H1 (cell line): ENCODE measurements at regions not wholly inside any gene's neighbourhood (a gene's known extent, or its start where the extent isn't known, plus 50 kb on each side); places are given as distances from the start of the nearest gene placed in this dataset.

Experiments
- CTCF ChIA-PET: fragments of 300-600 bp; sonication (Branson Sonifier 250); formaldehyde crosslinking; loops from one replicate; lab custom pipeline; 2021; ENCODE audit not compliant: partially characterized antibody; lab: Charles Lee
- POLR2A ChIA-PET: fragments of 300-600 bp; sonication (Branson Sonifier 250); formaldehyde crosslinking; loops from one replicate; lab custom pipeline; 2021; ENCODE audit warnings: inconsistent platforms; ENCODE audit not compliant: partially characterized antibody; lab: Charles Lee
- DNase-seq, 2 experiments: peaks; one replicate each; pipeline versions ENCODE4 v3.0.0 to v3.0.0-alpha.2; 2010 to 2022; ENCODE audit warnings: low spot score in 2 of 2, low read depth in 1 of 2, mixed read lengths in 1 of 2
- FAIRE-seq: peaks from 2 replicates; lab custom pipeline; 2011; peaks lifted over from hg19 to GRCh38; lab: Jason Lieb, UNC
- H2AFZ ChIP-seq: 2 replicates; pipeline ENCODE4 v1.8.1; 2012; ENCODE audit warnings: low read length, inconsistent platforms
- H2AK5ac ChIP-seq: 2 replicates; pipeline ENCODE4 v1.6.1; 2013; ENCODE audit warnings: low read depth, low read length
- H2BK120ac ChIP-seq: replicated peaks from 2 replicates; pipeline ENCODE3; 2013; ENCODE audit warnings: low read depth, low read length, inconsistent platforms
- H2BK12ac ChIP-seq: 2 replicates; pipeline ENCODE4 v1.6.1; 2013; ENCODE audit warnings: low read depth, low read length
- H2BK15ac ChIP-seq: 2 replicates; pipeline ENCODE4 v1.6.1; 2013; ENCODE audit warnings: low read length
- H2BK20ac ChIP-seq: 2 replicates; pipeline ENCODE4 v1.6.1; 2013; ENCODE audit warnings: low read length
- H2BK5ac ChIP-seq: 2 replicates; pipeline ENCODE4 v1.6.1; 2013; ENCODE audit warnings: low read depth, low read length
- H3K14ac ChIP-seq: 2 replicates; pipeline ENCODE4 v1.6.1; 2013; ENCODE audit warnings: inconsistent platforms; ENCODE audit not compliant: insufficient read length
- H3K18ac ChIP-seq: 2 replicates; pipeline ENCODE4 v1.6.1; 2013; ENCODE audit warnings: low read length; ENCODE audit errors: extremely low read depth
- H3K23ac ChIP-seq: 2 replicates; pipeline ENCODE4 v1.6.1; 2013; ENCODE audit warnings: inconsistent platforms; ENCODE audit not compliant: insufficient read length
- H3K23me2 ChIP-seq: 2 replicates; pipeline ENCODE4 v1.6.1; 2013; ENCODE audit warnings: low read depth, low read length
- H3K27ac ChIP-seq: 2 replicates; pipeline ENCODE4 v1.6.1; 2011; ENCODE audit warnings: low read depth, low read length, inconsistent platforms
- H3K27me3 ChIP-seq, 4 experiments: replicated peaks in 1 of 4; 1 replicate in 1 of 4; 2 replicates in 3 of 4; pipeline versions ENCODE4 v1.6.1 to v1.8.1; 2011 to 2013; ENCODE audit warnings: low read length in 3 of 4, mild to moderate bottlenecking in 3 of 4, inconsistent platforms in 2 of 4, mixed read lengths in 2 of 4, moderate library complexity in 1 of 4; ENCODE audit not compliant: control insufficient read depth in 3 of 4, insufficient read depth in 3 of 4; ENCODE audit errors: extremely low read depth in 1 of 4
- H3K36me3 ChIP-seq, 4 experiments: 2 replicates each; pipeline versions ENCODE4 v1.6.1 to v1.8.1; 2011 to 2013; ENCODE audit warnings: mild to moderate bottlenecking in 4 of 4, low read length in 3 of 4, moderate library complexity in 2 of 4, control low read depth in 1 of 4, inconsistent platforms in 1 of 4; ENCODE audit not compliant: insufficient read depth in 4 of 4, control insufficient read depth in 2 of 4
- H3K4ac ChIP-seq: replicated peaks from 2 replicates; pipeline ENCODE3; 2013; ENCODE audit warnings: low read length, low read depth, mixed read lengths, inconsistent platforms; ENCODE audit not compliant: insufficient read length
- H3K4me1 ChIP-seq, 4 experiments: replicated peaks in 1 of 4; 1 replicate in 1 of 4; 2 replicates in 3 of 4; pipeline versions ENCODE4 v1.6.1 to v1.8.1; 2011 to 2013; ENCODE audit warnings: low read length in 3 of 4, inconsistent platforms in 2 of 4, mixed read lengths in 1 of 4; ENCODE audit not compliant: insufficient read depth in 4 of 4, control insufficient read depth in 3 of 4
- H3K4me2 ChIP-seq, 2 experiments: 2 replicates each; pipeline versions ENCODE4 v1.6.1 to v1.8.1; 2011 to 2013; ENCODE audit warnings: low read depth in 2 of 2, low read length in 2 of 2, control low read depth in 1 of 2, inconsistent platforms in 1 of 2, mild to moderate bottlenecking in 1 of 2; ENCODE audit not compliant: insufficient read depth in 1 of 2
- H3K4me3 ChIP-seq, 4 experiments: fragments of 200-600, 300-600 bp in 1 of 4; sonication (generic), shearing (Covaris generic), sonication (Bioruptor Twin) in 1 of 4; 2 replicates each; pipeline versions ENCODE4 v1.5.1 to v1.8.1; 2011 to 2016; ENCODE audit warnings: low read length in 4 of 4, low read depth in 3 of 4, control low read depth in 2 of 4, inconsistent platforms in 2 of 4, mild to moderate bottlenecking in 2 of 4, mixed read lengths in 1 of 4, moderate library complexity in 1 of 4; ENCODE audit not compliant: insufficient read depth in 2 of 4; ENCODE audit errors: extremely low read depth in 1 of 4
- H3K56ac ChIP-seq: replicated peaks from 2 replicates; pipeline ENCODE3; 2013; ENCODE audit warnings: low read depth, mild to moderate bottlenecking, mixed read lengths, low read length, inconsistent platforms; ENCODE audit not compliant: insufficient read length
- H3K79me1 ChIP-seq: 2 replicates; pipeline ENCODE4 v1.6.1; 2013; ENCODE audit warnings: low read depth, low read length, control low read depth
- H3K79me2 ChIP-seq, 2 experiments: 2 replicates each; pipeline versions ENCODE4 v1.6.1 to v1.8.1; 2012 to 2013; ENCODE audit warnings: low read length in 2 of 2, mild to moderate bottlenecking in 2 of 2, inconsistent platforms in 1 of 2; ENCODE audit not compliant: insufficient read depth in 2 of 2, control insufficient read depth in 1 of 2
- H3K9ac ChIP-seq, 4 experiments: replicated peaks in 1 of 4; 1 replicate in 1 of 4; 2 replicates in 3 of 4; pipeline versions ENCODE4 v1.6.1 to v1.8.1; 2011 to 2013; ENCODE audit warnings: low read depth in 3 of 4, low read length in 3 of 4, control low read depth in 2 of 4, mild to moderate bottlenecking in 2 of 4, moderate library complexity in 2 of 4, inconsistent platforms in 1 of 4; ENCODE audit errors: extremely low read depth in 1 of 4
- H3K9me3 ChIP-seq, 2 experiments: 2 replicates each; pipeline versions ENCODE4 v1.6.1 to v1.8.1; 2012 to 2013; ENCODE audit warnings: mild to moderate bottlenecking in 2 of 2, moderate library complexity in 2 of 2, control low read depth in 1 of 2, inconsistent platforms in 1 of 2, low read depth in 1 of 2, low read length in 1 of 2, mixed read lengths in 1 of 2; ENCODE audit not compliant: insufficient read depth in 2 of 2
- H4K20me1 ChIP-seq, 2 experiments: replicated peaks in 1 of 2; 2 replicates each; pipeline versions ENCODE3 to v1.8.1; 2011 to 2013; ENCODE audit warnings: inconsistent platforms in 2 of 2, low read length in 2 of 2, mild to moderate bottlenecking in 1 of 2; ENCODE audit not compliant: insufficient read depth in 2 of 2, control insufficient read depth in 1 of 2
- H4K5ac ChIP-seq: 2 replicates; pipeline ENCODE4 v1.6.1; 2013; ENCODE audit warnings: low read length, low read depth, mixed read lengths, inconsistent platforms; ENCODE audit not compliant: insufficient read length
- H4K8ac ChIP-seq: 2 replicates; pipeline ENCODE4 v1.8.0; 2013; ENCODE audit warnings: mild to moderate bottlenecking, moderate library complexity, low read length, inconsistent platforms; ENCODE audit not compliant: insufficient read depth; ENCODE audit errors: extremely low read depth
- H4K91ac ChIP-seq: replicated peaks from 2 replicates; pipeline ENCODE3; 2013; ENCODE audit warnings: low read length, mixed read lengths, inconsistent platforms; ENCODE audit not compliant: insufficient read length
- ATF3 ChIP-seq: IDR thresholded peaks from 2 replicates; pipeline ENCODE4 v1.6.1; 2011; ENCODE audit warnings: low read depth, mild to moderate bottlenecking, low read length; ENCODE audit not compliant: insufficient read depth
- MAFK ChIP-seq: IDR thresholded peaks from 2 replicates; pipeline ENCODE4 v1.6.1; 2012; ENCODE audit warnings: low read depth, mild to moderate bottlenecking, improper control_type of control experiment, low read length
- POU5F1 ChIP-seq: IDR thresholded peaks from 2 replicates; pipeline ENCODE4 v1.6.1; 2011; ENCODE audit warnings: low read depth, mild to moderate bottlenecking, low read length, moderate library complexity
- RFX5 ChIP-seq: IDR thresholded peaks from 2 replicates; pipeline ENCODE4 v1.6.1; 2011; ENCODE audit warnings: low read depth, low read length, improper control_type of control experiment, borderline replicate concordance
- SP1 ChIP-seq: IDR thresholded peaks from 2 replicates; pipeline ENCODE4 v1.6.1; 2011; ENCODE audit warnings: low read depth, low read length
- TAF7 ChIP-seq: optimal IDR thresholded peaks from 2 replicates; pipeline ENCODE3; 2011; ENCODE audit warnings: low read depth, mild to moderate bottlenecking, inconsistent platforms, low read length, moderate library complexity, borderline replicate concordance
- WGBS, 2 experiments: shearing (Covaris generic) in 1 of 2; methylation state at CpG; one replicate each; pipeline versions ENCODE4 v1.1.6 to v1.1.7; 2013 to 2015; ENCODE audit warnings: low lambda C conversion rate in 2 of 2, mixed read lengths in 2 of 2, inconsistent platforms in 1 of 2, low coverage in 1 of 2, missing lambda C conversion rate in 1 of 2; ENCODE audit not compliant: insufficient replicate concordance in 2 of 2, insufficient coverage in 1 of 2, insufficient read length in 1 of 2; ENCODE audit errors: extremely low coverage in 1 of 2, missing lambda C conversion rate in 1 of 2; 5-methylcytosine and 5-hydroxymethylcytosine counted together
- TF ChIP-seq, protein P1 (sequence below), 3 experiments: IDR thresholded peaks; 1 replicate in 2 of 3; 2 replicates in 1 of 3; pipeline versions ENCODE4 v1.5.1 to v1.6.1; 2011; ENCODE audit warnings: low read length in 3 of 3, mild to moderate bottlenecking in 3 of 3, inconsistent platforms in 2 of 3, low read depth in 1 of 3, moderate library complexity in 1 of 3; ENCODE audit not compliant: insufficient read depth in 1 of 3; ENCODE audit errors: control extremely low read depth in 1 of 3
- TF ChIP-seq, protein P2 (sequence below): IDR thresholded peaks from 2 replicates; pipeline ENCODE4 v1.6.1; 2012; ENCODE audit warnings: low read length, inconsistent platforms
- TF ChIP-seq, protein P3 (sequence below): IDR thresholded peaks from 2 replicates; pipeline ENCODE4 v1.6.1; 2012; ENCODE audit warnings: inconsistent platforms

DNA sequence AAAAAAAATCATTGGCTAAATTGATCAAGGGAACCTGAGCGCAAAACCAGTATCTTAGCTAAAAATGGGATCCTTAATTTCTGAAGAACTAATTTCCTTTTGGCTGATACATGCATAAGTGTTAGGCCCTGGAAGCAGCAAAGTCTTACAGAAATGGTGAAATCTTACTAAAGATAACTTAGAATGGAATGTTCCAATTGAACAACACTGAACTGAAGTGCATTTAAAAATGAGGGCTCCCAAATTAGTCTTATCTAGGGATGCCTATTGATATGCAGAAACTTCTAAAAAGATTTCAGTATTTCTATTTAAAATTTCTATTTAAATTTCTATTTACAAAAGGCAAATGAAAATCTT, 120.7 kb upstream of the BANK1 start:
- ChIA-PET POLR2A (no interaction called here), CTCF (no interaction called here)
- no peak overlapping the region for H3K4me3 ChIP-seq
- TF ChIP-seq, protein P1, sequence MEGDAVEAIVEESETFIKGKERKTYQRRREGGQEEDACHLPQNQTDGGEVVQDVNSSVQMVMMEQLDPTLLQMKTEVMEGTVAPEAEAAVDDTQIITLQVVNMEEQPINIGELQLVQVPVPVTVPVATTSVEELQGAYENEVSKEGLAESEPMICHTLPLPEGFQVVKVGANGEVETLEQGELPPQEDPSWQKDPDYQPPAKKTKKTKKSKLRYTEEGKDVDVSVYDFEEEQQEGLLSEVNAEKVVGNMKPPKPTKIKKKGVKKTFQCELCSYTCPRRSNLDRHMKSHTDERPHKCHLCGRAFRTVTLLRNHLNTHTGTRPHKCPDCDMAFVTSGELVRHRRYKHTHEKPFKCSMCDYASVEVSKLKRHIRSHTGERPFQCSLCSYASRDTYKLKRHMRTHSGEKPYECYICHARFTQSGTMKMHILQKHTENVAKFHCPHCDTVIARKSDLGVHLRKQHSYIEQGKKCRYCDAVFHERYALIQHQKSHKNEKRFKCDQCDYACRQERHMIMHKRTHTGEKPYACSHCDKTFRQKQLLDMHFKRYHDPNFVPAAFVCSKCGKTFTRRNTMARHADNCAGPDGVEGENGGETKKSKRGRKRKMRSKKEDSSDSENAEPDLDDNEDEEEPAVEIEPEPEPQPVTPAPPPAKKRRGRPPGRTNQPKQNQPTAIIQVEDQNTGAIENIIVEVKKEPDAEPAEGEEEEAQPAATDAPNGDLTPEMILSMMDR (IDR thresholded peaks at IDR 0.05; ENCODE audit: control extremely low read depth in 1 of 3, insufficient read depth in 1 of 3, low read depth in 1 of 3, low read length in 3 of 3), result no peak
- TF ChIP-seq TAF7 (no peak), MAFK (no peak), POU5F1 (no peak), SP1 (no peak), RFX5 (no peak), ATF3 (no peak)
- TF ChIP-seq, protein P2, sequence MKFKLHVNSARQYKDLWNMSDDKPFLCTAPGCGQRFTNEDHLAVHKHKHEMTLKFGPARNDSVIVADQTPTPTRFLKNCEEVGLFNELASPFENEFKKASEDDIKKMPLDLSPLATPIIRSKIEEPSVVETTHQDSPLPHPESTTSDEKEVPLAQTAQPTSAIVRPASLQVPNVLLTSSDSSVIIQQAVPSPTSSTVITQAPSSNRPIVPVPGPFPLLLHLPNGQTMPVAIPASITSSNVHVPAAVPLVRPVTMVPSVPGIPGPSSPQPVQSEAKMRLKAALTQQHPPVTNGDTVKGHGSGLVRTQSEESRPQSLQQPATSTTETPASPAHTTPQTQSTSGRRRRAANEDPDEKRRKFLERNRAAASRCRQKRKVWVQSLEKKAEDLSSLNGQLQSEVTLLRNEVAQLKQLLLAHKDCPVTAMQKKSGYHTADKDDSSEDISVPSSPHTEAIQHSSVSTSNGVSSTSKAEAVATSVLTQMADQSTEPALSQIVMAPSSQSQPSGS, result no peak
- TF ChIP-seq, protein P3, sequence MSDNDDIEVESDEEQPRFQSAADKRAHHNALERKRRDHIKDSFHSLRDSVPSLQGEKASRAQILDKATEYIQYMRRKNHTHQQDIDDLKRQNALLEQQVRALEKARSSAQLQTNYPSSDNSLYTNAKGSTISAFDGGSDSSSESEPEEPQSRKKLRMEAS, result no peak

More for the DNA sequence above, 120.7 kb upstream of the BANK1 start:
- Histone ChIP-seq H2AK5ac (no peak overlapping the region), H4K8ac (no peak overlapping the region), H3K36me3 (no peaks in the 10 kb centered on the region), H2BK12ac (no peak overlapping the region), H3K14ac (no peak overlapping the region), H2BK5ac (no peak overlapping the region), H2BK15ac (no peak overlapping the region), H4K91ac (no peak overlapping the region), H3K79me1 (no peaks in the 10 kb centered on the region), H3K18ac (no peak overlapping the region), H3K23ac (no peak overlapping the region), H3K56ac (no peak overlapping the region), H2BK20ac (no peak overlapping the region), H3K27me3 (no peaks in the 10 kb centered on the region), H3K79me2 (no peaks in the 10 kb centered on the region), H3K4ac (no peak overlapping the region), H4K20me1 (no peaks in the 10 kb centered on the region), H4K5ac (no peak overlapping the region), H3K23me2 (no peaks in the 10 kb centered on the region), H3K9me3 (peaks cover 2 to 4% of the 10 kb centered on the region in 2 experiments; a peak in 1 of 4 replicates), H3K9ac (no peak overlapping the region), H3K27ac (no peak overlapping the region), H2BK120ac (no peak overlapping the region), H3K4me1 (no peaks in the 10 kb centered on the region), H3K4me2 (no peak overlapping the region), H2AFZ (no peak overlapping the region)
- FAIRE-seq, result no peak
- no peak for DNase-seq
- WGBS, 2 experiments, result 100% methylated on average over 1 of the region's 1 CpG; no CpG with 5 or more reads in 1 of the 2 experiments
